HG03575 (cell line): ENCODE measurements at regions not wholly inside any gene's neighbourhood (a gene's known extent, or its start where the extent isn't known, plus 50 kb on each side); places are given as distances from the start of the nearest gene placed in this dataset.
"Not testable (repeated sequence)": the region's sequence is repeated elsewhere in the genome, so short reads cannot be mapped to it uniquely, and the experiment has no call there.

Experiments used
- ATAC-seq: cut with Tn5 transposase; IDR thresholded peaks from one replicate; pipeline ENCODE4 v1.9.1; 2021; ENCODE audit not compliant: unreplicated experiment, insufficient number of reproducible peaks, low FRiP score; ENCODE audit errors: extremely low read depth

DNA sequence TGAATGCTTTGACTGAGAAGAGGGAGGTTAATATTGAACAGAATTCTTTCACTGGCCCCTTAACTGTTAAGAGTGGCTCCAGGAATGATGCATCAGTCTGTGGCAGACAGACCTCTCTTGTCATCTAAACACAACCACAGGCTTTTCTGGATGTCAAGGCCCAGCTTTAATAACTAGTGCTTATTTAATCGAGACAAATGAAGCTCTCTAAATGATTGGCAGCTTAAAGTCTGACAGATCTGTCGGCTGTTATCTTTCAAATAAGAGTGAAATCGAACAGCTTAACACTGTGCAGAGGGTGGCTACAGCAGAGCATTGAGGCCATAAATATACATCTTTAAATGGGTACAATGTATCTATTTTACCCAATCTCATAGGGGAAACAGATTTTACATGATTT, 500.8 kb upstream of the PABPC4L start:
- no peak for ATAC-seq

- ATAC-seq, result no peak
These were observed 498.7 kb upstream of the PABPC4L start for GRCh38 chr4:134700251-134700650.

GRCh38 chr4:134698831-134699230, 497.2 kb upstream of the PABPC4L start:
- ATAC-seq, result not testable (repeated sequence)

- no peak for ATAC-seq
These were observed 493.8 kb upstream of the PABPC4L start for GRCh38 chr4:134695433-134695832.

DNA sequence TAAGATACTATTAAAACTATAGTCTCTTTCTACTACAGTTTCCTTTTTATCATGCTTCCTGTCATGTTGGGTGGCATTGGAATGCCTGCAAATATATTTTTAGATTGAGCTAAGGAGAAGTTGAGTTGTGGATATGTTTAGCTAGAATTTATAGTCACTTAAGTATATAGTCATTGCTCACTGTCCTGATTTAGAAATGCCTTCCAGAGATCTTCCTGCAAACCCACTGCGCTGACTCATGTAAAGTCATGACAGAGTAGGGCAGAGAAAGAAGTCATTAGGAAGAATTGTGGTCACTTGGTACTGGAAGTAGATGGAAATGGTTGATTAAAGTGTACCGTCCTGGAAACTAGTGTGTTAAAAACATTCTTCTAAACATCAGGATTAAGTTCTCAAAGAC, 490.3 kb upstream of the PABPC4L start:
- no peak for ATAC-seq

DNA sequence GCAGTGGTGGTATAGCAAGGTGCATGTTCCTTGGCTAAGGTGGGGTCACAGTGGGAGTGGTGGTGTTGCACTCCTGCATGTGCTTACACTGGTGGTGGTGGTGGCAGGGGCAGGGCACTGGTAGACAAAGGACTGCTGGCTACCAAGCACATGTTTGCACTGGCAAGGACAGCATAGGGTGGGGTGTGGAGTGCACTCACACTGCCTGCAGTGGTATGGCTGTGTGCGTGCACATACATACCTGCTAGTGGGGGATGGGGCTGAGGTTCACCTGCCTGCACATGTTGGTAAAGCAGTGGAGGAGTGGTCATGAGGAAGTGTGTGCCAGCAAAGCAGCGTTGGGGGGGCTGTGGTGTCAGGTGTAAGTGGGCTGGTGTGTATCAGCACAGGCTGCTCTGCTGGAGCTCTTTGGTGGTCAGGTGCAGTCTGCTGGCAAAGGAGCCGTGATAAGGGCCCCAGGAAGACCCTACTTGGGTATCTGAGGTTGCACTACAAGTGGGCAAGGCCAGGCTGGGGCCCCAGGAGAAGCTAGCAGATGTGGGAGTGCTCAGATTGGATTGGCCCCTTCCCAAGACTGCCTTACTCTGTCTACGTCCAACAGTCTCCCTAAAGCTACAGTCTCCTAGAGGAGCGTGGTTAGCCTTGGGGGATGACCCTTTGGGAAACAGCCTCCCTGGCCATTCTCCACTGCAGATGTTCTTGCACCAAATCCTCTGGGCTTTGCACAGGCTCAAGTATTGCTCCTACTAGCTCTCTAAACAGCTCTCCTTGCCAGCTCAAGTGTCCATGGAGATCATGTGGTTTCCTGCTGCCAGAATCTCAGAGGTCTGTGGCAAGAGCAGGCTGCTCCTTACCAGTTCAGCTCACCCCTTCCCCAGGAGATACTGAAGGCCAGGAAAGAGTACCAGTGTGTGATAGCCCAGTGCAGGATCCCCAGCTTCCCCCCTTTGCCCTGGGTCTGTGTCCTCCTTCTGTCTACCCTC, 486.3 kb upstream of the PABPC4L start:
- ATAC-seq, result no peak

DNA sequence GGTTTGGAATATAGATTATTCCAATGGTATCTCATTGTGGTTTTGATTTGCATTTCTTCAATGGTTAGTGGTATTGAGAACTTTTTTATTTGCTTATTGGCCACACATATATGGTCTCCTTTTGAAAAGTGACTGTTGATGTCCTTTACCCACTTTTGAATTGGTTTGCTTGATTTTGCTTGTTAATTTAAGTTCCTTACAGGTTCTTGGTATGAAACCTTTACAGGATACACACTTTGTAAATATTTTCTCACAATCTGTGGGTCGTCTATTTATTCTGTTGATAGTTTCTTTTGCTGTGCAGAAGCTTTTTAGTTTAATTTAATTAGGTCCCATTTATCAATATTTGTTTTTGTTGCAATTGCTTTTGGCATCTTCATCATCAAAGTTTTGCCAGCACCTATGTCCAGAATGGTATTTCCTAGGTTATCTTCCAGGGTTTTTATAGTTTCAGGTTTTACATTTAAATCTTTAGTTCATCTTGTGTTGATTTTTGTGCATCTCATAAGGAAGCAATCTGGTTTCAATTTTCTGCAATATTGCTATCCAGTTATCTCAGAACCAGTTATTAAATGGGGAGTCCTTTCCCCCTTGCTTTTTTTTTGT, 475.7 kb upstream of the PABPC4L start:
- ATAC-seq, result no peak

- no peak for ATAC-seq
These were observed 466.6 kb upstream of the PABPC4L start for GRCh38 chr4:134668237-134668636.

DNA sequence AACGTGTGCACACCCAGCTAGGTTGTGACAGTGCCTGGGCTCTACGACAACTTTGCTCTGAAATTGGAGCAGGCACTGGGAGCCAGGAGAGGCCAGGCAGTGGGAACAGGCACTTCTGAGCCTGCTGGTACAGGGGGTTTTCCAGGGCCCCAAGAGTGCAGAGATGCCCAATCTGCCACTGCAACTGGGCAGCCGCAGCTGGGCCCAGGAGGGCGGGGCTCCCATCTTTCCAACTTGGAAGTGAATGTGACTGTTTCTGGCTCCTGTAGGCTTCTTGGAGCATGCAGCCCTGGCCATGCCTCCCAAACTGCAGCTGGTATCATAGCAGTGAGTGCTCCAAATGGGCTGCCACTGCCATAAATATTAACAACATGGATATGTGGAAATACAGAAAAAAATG, 465.1 kb upstream of the PABPC4L start:
- no peak for ATAC-seq

DNA sequence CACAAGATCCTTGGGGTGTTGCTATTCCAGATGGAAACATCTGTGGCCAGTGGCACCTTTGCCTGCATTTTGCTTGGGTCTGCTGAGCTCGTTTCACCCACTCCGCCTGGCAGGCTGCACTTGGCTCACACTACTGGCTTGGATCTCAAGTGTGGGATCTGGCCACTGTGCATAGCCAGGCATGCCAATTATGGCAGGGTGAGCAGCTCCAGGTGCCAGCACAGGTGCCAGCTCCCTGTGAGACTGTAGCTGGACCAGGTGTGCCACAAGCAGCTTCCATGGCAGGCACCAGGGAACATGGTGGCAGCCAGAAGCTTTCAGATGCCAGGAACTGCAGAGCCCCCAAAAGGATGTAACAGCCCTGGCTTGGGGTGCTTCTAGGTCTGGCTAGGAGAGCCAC, 463.8 kb upstream of the PABPC4L start:
- no peak for ATAC-seq

DNA sequence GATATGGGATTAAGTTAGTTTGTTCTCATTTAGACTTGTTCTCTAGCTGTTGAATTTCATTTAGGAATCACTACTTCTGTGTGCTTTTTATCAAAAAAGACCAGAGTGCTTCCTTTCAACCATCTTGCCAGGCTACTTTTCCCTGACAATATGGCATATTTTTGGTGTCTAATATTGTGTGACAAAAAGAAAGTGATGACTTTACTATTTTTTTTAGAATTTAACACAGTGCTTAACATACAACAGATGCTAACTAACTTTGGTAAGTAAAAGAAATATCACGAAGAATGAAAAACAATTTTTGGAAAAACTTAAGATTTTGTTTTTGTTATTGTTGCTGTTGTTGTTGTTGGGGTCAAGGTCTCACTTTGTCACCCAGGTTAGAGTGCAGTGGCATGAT, 462.2 kb upstream of the PABPC4L start:
- no peak for ATAC-seq

GRCh38 chr4:134650461-134650860, 448.9 kb upstream of the PABPC4L start:
- no peak for ATAC-seq

- no peak for ATAC-seq
These were observed 444.2 kb upstream of the PABPC4L start for GRCh38 chr4:134645778-134646177.

GRCh38 chr4:134636338-134637051, 434.9 kb upstream of the PABPC4L start:
- no peak for ATAC-seq

DNA sequence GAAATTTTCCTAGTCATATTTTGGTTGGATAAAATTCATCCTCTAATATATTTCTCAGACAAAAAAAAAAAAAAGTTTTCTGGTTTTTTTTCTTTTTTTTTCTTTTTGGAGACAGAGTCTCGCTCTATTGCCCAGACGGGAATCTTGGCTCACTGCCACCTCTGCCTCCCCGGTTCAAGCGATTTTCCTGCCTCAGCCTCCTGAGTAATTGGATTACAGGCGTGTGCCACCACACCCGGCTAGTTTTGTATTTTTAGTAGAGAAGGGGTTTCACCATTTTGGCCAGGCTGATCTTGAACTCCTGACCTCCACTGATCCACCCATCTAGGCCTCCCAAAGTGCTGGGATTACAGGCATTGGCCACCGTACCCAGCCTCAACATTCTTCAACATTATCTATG, 432.7 kb upstream of the PABPC4L start:
- ATAC-seq, result no peak

GRCh38 chr4:134632056-134632455, 430.5 kb upstream of the PABPC4L start:
- ATAC-seq, result no peak

- no peak for ATAC-seq
These were observed 426.5 kb upstream of the PABPC4L start for GRCh38 chr4:134628066-134628465.

- no peak for ATAC-seq
These were observed 425.8 kb upstream of the PABPC4L start for GRCh38 chr4:134627366-134627765.

- ATAC-seq, result no peak
These were observed 422.8 kb upstream of the PABPC4L start for GRCh38 chr4:134624365-134624764.
